HL-60 (cell line): ENCODE measurements at regions not wholly inside any gene's neighbourhood (a gene's known extent, or its start where the extent isn't known, plus 50 kb on each side); places are given as distances from the start of the nearest gene placed in this dataset.

Experiments used
- CTCF ChIP-seq: IDR thresholded peaks from one replicate; pipeline ENCODE4 v1.5.1; 2011; ENCODE audit warnings: low read length, control low read depth, inconsistent platforms; ENCODE audit not compliant: insufficient read depth
- GABPA ChIP-seq: IDR thresholded peaks from 2 replicates; pipeline ENCODE4 v1.6.1; 2012; ENCODE audit warnings: low read depth
- POLR2AphosphoS5 ChIP-seq: IDR thresholded peaks from 2 replicates; pipeline ENCODE4 v1.6.1; 2012; ENCODE audit warnings: low read depth
- REST ChIP-seq: IDR thresholded peaks from 2 replicates; pipeline ENCODE4 v1.6.1; 2012; ENCODE audit warnings: low read depth; ENCODE audit not compliant: insufficient replicate concordance

- TF ChIP-seq CTCF (no peak), POLR2AphosphoS5 (no peak), REST (no peak), GABPA (no peak)
Measured at GRCh38 chr4:159979953-159980352, 877.1 kb downstream of the RAPGEF2 start.
